MCF 10A (cell line): ENCODE measurements at regions not wholly inside any gene's neighbourhood (a gene's known extent, or its start where the extent isn't known, plus 50 kb on each side); places are given as distances from the start of the nearest gene placed in this dataset.
A peak's percentile ranks its signal among the peaks of the same experiment; 100 is the strongest.

ENCODE experiments used
- BruUV-seq: library from RNA; stranded (reverse); fragments of 400-500 nt; replicated peaks from 2 replicates; lab custom pipeline; 2021; lab: Mats Ljungman, UMichigan
- CTCF ChIA-PET: fragments of 300-600 bp; sonication (Branson Sonifier 250); formaldehyde crosslinking; extraction: SDS; loops from one replicate; lab custom pipeline; 2021; ENCODE audit warnings: antibody characterized with exemption, inconsistent platforms; lab: Yijun Ruan, JAX
- POLR2A ChIA-PET: fragments of 300-600, 350-650 bp; sonication (Branson Sonifier 250); formaldehyde crosslinking; extraction: SDS; loops from one replicate; lab custom pipeline; 2020; ENCODE audit warnings: antibody characterized with exemption, inconsistent platforms; lab: Yijun Ruan, JAX
- DNase-seq: peaks from one replicate; pipeline ENCODE4 v3.0.0-alpha.2; 2018; ENCODE audit not compliant: unreplicated experiment
- H3K27ac Mint-ChIP-seq: one replicate; pipeline ENCODE4 v1.8.0; 2022; ENCODE audit warnings: mild to moderate bottlenecking, low read depth, mixed read lengths; ENCODE audit not compliant: unreplicated experiment
- H3K27me3 Mint-ChIP-seq: one replicate; pipeline ENCODE4 v1.8.0; 2022; ENCODE audit warnings: mixed read lengths; ENCODE audit not compliant: insufficient read depth, unreplicated experiment
- H3K36me3 Mint-ChIP-seq: one replicate; pipeline ENCODE4 v1.8.0; 2022; ENCODE audit warnings: mild to moderate bottlenecking, moderate library complexity, mixed read lengths; ENCODE audit not compliant: insufficient read depth, unreplicated experiment
- H3K4me1 Mint-ChIP-seq: one replicate; pipeline ENCODE4 v1.8.0; 2022; ENCODE audit warnings: mixed read lengths; ENCODE audit not compliant: insufficient read depth, unreplicated experiment
- H3K4me3 Mint-ChIP-seq: one replicate; pipeline ENCODE4 v1.8.0; 2022; ENCODE audit warnings: mild to moderate bottlenecking, moderate library complexity, mixed read lengths; ENCODE audit not compliant: unreplicated experiment
- H3K9me3 Mint-ChIP-seq: one replicate; pipeline ENCODE4 v1.8.0; 2022; ENCODE audit warnings: mixed read lengths; ENCODE audit not compliant: unreplicated experiment
- intact Hi-C: fragments of 100-400 bp; cut with micrococcal nuclease; formaldehyde crosslinking; loops from 2 replicates; pipeline ENCODE4 v1.14.1; 2022
- TF ChIP-seq, protein P1 (sequence below): fragments of 200-600 bp; IDR thresholded peaks from one replicate; pipeline ENCODE4 v1.8.0; 2022; ENCODE audit warnings: antibody characterized with exemption, mild to moderate bottlenecking; ENCODE audit not compliant: unreplicated experiment

DNA sequence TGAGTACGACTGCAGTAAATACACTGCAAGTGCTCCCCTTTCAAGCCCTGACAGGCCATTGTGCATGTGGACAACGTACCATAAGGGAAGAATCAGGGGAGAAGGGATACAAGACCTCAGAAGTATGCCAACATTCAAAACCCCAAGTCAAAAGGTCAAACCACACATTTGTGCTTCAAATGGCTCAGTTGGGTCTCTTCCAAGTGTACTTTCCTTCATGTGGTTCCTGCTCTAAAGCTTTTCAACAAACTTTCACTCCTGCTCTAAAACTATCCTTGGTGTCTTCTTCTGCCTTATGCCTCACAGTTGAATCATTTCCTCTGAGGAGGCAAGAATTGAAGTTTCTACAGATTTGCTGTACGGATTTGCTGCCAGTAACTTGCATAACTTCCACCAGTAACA lies 305.7 kb upstream of the SLIT2 start:
- ChIA-PET CTCF (interaction anchor here (0.6 kb wide), 1 partner anchor 72 kb away, joined by 4 read pairs; no protein-coding TSS in a partner anchor), POLR2A (interaction anchor here (0.7 to 1.2 kb wide), 2 partner anchors 43 to 136 kb away, joined by 3 read pairs; no protein-coding TSS in a partner anchor)
- no peaks in the 10 kb centered on the region for H3K27me3 Mint-ChIP-seq
- TF ChIP-seq, protein P1, sequence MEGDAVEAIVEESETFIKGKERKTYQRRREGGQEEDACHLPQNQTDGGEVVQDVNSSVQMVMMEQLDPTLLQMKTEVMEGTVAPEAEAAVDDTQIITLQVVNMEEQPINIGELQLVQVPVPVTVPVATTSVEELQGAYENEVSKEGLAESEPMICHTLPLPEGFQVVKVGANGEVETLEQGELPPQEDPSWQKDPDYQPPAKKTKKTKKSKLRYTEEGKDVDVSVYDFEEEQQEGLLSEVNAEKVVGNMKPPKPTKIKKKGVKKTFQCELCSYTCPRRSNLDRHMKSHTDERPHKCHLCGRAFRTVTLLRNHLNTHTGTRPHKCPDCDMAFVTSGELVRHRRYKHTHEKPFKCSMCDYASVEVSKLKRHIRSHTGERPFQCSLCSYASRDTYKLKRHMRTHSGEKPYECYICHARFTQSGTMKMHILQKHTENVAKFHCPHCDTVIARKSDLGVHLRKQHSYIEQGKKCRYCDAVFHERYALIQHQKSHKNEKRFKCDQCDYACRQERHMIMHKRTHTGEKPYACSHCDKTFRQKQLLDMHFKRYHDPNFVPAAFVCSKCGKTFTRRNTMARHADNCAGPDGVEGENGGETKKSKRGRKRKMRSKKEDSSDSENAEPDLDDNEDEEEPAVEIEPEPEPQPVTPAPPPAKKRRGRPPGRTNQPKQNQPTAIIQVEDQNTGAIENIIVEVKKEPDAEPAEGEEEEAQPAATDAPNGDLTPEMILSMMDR: no peak
- BruUV-seq: no TSS peak
- peaks cover 5% of the 10 kb centered on the region for H3K36me3 Mint-ChIP-seq
- DNase-seq: peak; percentile 99
- peak overlapping the region; percentile 39 for H3K4me3 Mint-ChIP-seq
- H3K27ac Mint-ChIP-seq: peak overlapping the region; percentile 76
- H3K4me1 Mint-ChIP-seq: peaks cover 39% of the 10 kb centered on the region
- intact Hi-C loops: no loop called here
- no peaks in the 10 kb centered on the region for H3K9me3 Mint-ChIP-seq

DNA sequence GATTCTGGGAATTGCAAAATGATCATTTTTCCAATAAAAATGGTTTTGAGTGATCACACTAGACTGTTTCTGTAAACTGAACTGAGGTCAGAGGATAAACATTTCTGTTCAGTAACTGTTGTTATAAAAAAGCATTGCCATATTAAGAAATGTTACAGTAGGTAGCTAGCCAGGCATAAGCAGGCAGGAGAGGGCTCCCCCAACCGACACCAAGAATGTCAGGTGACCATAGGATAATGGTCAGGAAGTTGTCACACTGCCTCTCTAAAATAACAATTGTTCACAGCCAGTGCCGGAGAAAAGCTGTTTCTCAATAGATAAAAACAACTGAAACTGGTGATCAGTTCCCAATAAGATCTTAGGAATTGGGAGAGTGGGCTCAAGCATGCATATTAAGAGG lies 306.2 kb upstream of the SLIT2 start:
- TF ChIP-seq, protein P1: no peak
- Mint-ChIP-seq H3K4me3 (peak overlapping the region; percentile 39), H3K36me3 (peaks cover 5% of the 10 kb centered on the region), H3K9me3 (no peaks in the 10 kb centered on the region), H3K27ac (peak overlapping the region; percentile 76), H3K4me1 (peaks cover 39% of the 10 kb centered on the region), H3K27me3 (no peaks in the 10 kb centered on the region)
- CTCF ChIA-PET: no interaction called here
- no peak for DNase-seq
- intact Hi-C loops: no loop called here
- POLR2A ChIA-PET: interaction anchor here (1.2 kb wide), 1 partner anchor 135 kb away, joined by 3 read pairs; no protein-coding TSS in a partner anchor
- no TSS peak for BruUV-seq

DNA sequence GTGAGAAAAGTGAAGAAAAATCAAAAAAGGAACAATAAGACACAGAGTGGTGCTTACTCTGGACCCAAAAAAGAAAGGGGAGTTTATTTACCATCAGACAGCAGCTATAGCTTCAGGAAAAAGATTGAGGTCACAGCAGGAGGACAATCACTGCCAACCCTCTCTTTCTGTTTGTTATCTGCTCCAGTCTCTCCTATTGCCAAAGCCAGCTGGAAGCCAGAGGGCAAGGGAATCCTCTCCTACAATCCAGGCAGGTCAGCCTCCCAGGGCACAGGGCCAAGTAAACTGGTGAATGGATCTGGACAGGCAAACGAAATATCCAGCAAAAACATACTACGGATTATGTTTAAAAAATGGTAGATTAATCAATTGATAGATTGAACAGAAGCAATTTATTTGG lies 306.9 kb upstream of the SLIT2 start:
- ChIA-PET CTCF (interaction anchor here (0.9 to 1.2 kb wide), 2 partner anchors 304 to 709 kb away, joined by 4 read pairs; no protein-coding TSS in a partner anchor), POLR2A (no interaction called here)
- Mint-ChIP-seq H3K4me1 (peaks cover 39% of the 10 kb centered on the region), H3K27me3 (no peaks in the 10 kb centered on the region), H3K27ac (no peak overlapping the region), H3K9me3 (no peaks in the 10 kb centered on the region), H3K4me3 (no peak overlapping the region), H3K36me3 (peaks cover 5% of the 10 kb centered on the region)
- intact Hi-C loops: no loop called here
- BruUV-seq: no TSS peak
- TF ChIP-seq, protein P1: no peak
- peak; percentile 78 for DNase-seq

DNA sequence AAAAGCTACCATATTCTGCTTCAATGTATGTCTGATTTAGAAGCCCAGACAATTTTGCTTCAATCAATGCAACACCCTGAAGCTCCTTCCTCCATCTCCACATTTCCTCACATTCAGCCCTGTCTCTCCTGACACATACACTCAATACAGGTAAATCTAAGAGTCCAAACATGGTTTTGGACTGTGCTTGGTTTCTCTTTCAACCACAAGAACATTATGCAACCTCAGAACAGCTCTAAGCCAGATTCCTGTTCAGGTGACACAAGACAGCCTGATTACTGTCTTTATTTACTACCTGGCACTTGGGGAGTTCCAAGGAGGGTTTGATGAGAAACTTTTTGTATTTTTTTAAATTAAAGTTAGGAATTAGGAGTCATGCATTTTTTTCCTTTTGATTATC lies 307.5 kb upstream of the SLIT2 start:
- BruUV-seq: no TSS peak
- H3K36me3 Mint-ChIP-seq: peaks cover 5% of the 10 kb centered on the region
- H3K4me3 Mint-ChIP-seq: no peak overlapping the region
- no peak overlapping the region for H3K27ac Mint-ChIP-seq
- ChIA-PET CTCF (interaction anchor here (0.7 to 1.2 kb wide), 4 partner anchors 304 to 717 kb away, joined by 3 to 4 read pairs (median 4); no protein-coding TSS in a partner anchor), POLR2A (no interaction called here)
- H3K27me3 Mint-ChIP-seq: no peaks in the 10 kb centered on the region
- intact Hi-C loops: no loop called here
- DNase-seq: peak; percentile 74
- H3K4me1 Mint-ChIP-seq: peaks cover 39% of the 10 kb centered on the region
- H3K9me3 Mint-ChIP-seq: no peaks in the 10 kb centered on the region
- TF ChIP-seq, protein P1: no peak
